T-helper 2 cell (primary cell): ENCODE measurements at regions not wholly inside any gene's neighbourhood (a gene's known extent, or its start where the extent isn't known, plus 50 kb on each side); places are given as distances from the start of the nearest gene placed in this dataset.
A peak's percentile ranks its signal among the peaks of the same experiment; 100 is the strongest.
"Not testable (repeated sequence)": the region's sequence is repeated elsewhere in the genome, so short reads cannot be mapped to it uniquely, and the experiment has no call there.

Experiments used
- DNase-seq, 5 experiments: peaks; one replicate each; pipeline versions ENCODE4 v3.0.0 to v3.0.0-alpha.2; 2012 to 2022

- no peak for DNase-seq
Measured at GRCh38 chr5:38148021-38148625, 110.2 kb upstream of the EGFLAM start.

DNA sequence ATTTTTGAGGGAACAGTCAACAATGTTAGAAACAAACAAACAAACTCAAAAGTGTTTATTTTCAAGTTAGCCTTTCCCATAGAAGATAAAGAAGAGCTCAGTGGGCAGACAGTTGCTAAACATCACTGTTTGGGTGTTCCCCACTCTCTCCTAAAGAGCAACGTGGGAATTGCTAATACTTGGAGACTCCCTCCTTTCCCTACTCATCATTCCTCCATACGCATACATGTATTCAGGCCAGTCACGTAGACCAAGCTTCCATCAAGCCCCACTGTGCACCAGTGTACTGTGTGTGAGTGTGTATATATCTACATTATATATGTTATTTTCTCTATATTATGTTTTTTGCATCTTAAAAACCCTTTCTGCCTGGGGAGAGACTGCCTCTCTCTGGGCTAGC is 115.0 kb upstream of the EGFLAM start:
- no peak for DNase-seq

- no peak for DNase-seq
Measured at GRCh38 chr5:38141665-38142064, 116.7 kb upstream of the EGFLAM start.

GRCh38 chr5:38138574-38138973 is 119.8 kb upstream of the EGFLAM start:
- no peak for DNase-seq

- DNase-seq = no peak
Measured at GRCh38 chr5:38135486-38136039, 122.8 kb upstream of the EGFLAM start.

GRCh38 chr5:38134810-38135209 is 123.5 kb upstream of the EGFLAM start:
- no peak for DNase-seq

DNA sequence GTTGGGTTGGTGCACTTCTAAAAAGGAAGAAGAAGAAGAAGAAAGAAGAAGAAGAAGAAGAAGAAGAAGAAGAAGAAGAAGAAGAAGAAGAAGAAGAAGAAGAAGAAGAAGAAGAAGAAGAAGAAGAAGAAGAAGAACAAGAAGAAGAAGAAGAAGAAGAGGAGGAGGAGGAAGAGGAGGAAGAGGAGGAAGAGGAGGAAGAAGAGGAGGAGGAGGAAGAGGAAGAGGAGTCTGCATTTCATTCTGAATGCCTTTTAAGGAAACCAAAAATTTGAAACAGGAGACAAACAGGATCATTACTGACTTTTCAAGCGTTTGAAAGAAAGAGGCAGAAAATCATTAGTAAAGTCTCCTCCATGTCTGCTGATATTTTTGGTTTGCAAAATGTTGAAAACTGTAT is 124.1 kb upstream of the EGFLAM start:
- DNase-seq = not testable (repeated sequence)

- no peak for DNase-seq
Measured at GRCh38 chr5:38131686-38132085, 126.7 kb upstream of the EGFLAM start.

DNA sequence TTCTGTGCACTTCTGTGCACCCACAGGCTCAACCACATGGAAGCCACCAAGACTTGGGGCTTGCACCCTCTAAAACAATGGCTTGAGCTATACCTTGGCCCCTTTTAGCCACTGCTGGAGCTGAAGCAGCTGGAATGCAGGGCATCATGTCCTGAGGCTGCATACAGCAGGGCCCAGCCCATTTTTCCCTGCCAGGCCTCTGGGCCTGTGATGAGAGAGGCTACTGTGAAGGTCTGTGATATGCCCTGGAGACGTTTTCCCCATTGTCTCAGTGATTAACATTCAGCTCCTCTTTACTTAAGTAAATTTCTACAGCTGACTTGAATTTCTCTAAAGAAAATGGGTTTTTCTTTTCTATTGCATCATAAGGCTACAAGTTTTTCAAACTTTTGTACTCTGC is 134.0 kb upstream of the EGFLAM start:
- no peak for DNase-seq

DNA sequence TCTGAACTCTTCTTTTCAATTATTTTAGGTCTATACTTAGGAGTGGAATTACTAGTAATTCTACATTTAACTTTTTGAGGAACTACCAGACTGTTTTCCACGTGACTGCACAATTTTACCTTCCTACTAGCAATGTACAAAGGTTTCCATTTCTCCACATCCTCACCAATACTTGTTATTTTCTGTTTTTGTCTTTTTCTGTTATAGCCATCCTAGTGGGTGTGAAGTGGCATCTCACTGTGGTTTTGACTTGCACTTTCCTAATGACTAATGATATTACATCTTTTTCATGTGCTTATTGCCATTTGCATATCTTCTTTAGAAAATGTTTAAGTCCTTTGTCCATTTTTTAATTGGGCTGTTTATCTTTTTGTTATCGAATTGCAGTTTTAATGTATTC is 136.9 kb upstream of the EGFLAM start:
- DNase-seq = peak in 1 of 5 experiments; percentile 50

DNA sequence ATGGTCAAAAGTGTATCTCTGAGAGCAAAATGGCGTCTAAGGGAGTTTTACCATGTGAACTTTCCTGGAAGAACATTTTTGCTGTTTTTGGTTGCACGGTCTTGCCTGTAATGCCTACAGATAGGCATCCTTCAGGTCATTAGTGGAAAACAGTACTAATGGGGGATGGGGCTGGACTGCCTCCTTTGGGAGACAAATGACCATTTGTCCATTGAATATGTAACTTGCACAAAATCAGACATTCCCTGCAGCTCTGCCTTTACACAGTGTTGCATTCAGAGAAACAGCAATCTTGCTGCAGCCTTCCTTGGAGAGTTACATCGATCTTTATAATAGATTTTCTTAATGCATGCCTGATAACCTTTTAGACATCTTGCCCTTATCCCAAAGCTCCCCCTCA is 138.5 kb upstream of the EGFLAM start:
- DNase-seq = no peak

GRCh38 chr5:38117784-38118479 is 140.4 kb upstream of the EGFLAM start:
- no peak for DNase-seq

GRCh38 chr5:38115318-38115827 is 143.0 kb upstream of the EGFLAM start:
- no peak for DNase-seq

DNA sequence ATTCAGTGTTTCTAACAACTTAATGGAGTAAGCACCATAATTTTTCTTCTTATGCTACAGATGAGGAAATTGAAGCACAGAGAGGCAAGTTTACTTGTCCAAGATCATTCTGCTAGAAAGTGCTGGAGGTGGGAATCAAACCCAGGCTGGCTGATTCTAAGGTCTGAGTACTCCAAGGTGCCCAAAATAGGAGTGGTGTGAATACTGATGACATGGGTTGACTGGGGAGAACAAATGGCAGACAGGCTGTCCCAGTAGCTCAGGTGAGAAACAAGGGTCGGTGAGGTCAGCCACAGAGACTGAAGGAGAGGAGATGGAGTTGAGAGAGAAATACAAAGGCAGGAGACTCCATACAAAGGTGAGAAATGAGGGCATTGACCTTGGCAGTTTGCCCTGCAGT is 144.5 kb upstream of the EGFLAM start:
- no peak for DNase-seq

DNA sequence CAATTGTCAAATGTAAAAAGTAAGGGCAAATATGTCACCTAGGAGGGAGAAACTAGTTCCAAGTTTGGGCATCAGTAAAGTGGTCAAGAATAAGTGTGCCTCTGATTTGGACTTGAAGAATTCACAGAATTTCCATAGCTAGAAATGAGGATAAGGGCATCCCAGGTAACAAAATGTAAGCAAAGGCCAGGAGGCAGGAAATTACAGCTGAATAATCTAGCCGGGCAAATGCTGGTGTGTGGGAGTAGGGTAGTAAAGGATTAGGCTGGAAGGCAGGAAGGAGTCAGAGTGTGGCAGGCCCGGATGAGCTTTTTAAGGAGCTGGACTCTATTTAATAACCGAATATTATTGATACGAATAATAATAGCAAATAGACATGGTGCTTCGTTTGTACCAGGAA is 144.9 kb upstream of the EGFLAM start:
- no peak for DNase-seq

GRCh38 chr5:38112938-38113337 is 145.4 kb upstream of the EGFLAM start:
- DNase-seq = no peak

- DNase-seq = no peak
Measured at GRCh38 chr5:38110130-38110529, 148.2 kb upstream of the EGFLAM start.

- DNase-seq = no peak
Measured at GRCh38 chr5:38107096-38107495, 151.3 kb upstream of the EGFLAM start.

DNA sequence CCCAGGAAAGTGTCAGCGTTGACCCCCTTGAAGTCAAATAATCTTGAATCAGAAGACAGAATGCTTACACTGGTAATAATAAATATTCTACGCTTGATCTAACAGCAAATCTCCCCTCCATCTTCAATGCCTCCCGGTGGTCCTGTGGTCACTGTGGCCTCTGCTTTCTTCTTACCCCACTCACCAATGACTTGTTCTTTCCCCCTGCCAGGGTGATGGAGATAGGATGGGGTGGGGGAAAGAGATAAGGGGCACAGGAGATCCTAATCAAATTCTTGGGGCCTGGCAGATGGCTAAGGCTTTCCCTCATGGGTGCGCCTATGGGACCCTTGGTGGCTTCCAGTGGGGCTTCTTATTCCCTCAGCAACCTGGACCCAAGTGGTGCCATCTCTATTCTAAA is 152.6 kb upstream of the EGFLAM start:
- no peak for DNase-seq

GRCh38 chr5:38105231-38105570 is 153.2 kb upstream of the EGFLAM start:
- no peak for DNase-seq

DNA sequence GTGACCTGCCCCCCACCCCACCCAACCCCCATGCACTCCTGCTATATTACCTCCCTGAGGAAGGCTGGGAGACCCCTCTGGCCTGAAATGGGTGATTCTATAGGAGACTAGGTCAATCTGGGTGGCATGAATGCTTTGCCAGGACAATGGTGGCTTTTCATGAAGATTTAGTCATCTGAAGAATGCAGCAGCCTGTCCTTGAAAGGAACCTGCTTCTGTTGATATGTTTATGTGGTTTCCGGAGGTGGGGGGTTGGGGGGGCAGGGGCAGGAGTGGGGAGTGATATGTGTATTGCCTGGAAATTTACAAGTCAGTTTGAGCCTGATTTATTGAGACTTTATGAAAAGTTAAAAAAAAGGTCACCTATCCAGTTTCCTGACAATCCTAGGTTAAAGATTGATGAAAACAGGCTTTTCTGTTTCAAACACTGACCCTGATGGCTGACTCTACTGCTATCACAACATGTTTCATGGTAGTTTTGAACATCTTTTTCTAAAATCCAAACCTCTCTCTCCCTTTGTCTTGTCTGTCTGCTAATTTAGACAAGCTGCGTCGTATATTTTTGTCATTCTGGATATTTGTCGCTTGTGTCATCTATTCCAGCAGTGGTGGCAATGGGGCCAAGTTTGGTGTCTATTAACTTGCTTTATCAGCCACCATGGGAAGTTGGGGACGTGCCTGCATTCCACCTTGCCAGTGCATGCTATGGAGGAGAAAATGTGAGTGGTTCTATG is 153.7 kb upstream of the EGFLAM start:
- peak in 1 of 5 experiments; percentile 81 for DNase-seq

GRCh38 chr5:38101897-38102296 is 156.5 kb upstream of the EGFLAM start:
- DNase-seq = no peak
